ENCODE measurements at regions not wholly inside any gene's neighbourhood (a gene's known extent, or its start where the extent isn't known, plus 50 kb on each side); places are given as distances from the start of the nearest gene placed in this dataset.

GRCh38 chr14:82047777-82048470, 514.3 kb upstream of the SEL1L start:
- Mint-ChIP-seq H3K36me3 (no peaks in the 10 kb centered on the region), H3K9me3 (no peaks in the 10 kb centered on the region), H3K4me1 (peaks cover 18% of the 10 kb centered on the region), H3K4me3 (no peak overlapping the region), H3K27ac (no peak overlapping the region), H3K27me3 (ENCODE audit: low read depth) (peaks cover 4% of the 10 kb centered on the region; the same call in 1 of the 2 replicates)
- POLR2A ChIA-PET, result no interaction called here
- CTCF ChIA-PET, result interaction anchor here (1.4 kb wide), 1 partner anchor 39 kb away, joined by 3 read pairs; no protein-coding TSS in a partner anchor
- DNase-seq (ENCODE audit: low spot score) (no peak), ATAC-seq (no peak)
- no peak for TF ChIP-seq STAT6 (CRISPR knock-in tag; conservative IDR thresholded peaks at IDR 0.05; ENCODE audit: low read depth)
- no peak for TF ChIP-seq USF2 (CRISPR knock-in tag; IDR thresholded peaks at IDR 0.05)
- TF ChIP-seq HMGA2 (CRISPR knock-in tag; IDR thresholded peaks at IDR 0.05), result no peak
- no peak for TF ChIP-seq CBFB (CRISPR knock-in tag; IDR thresholded peaks at IDR 0.05; ENCODE audit: low read depth)
- no peak for TF ChIP-seq IRF1 (CRISPR knock-in tag; IDR thresholded peaks at IDR 0.05)
- no peak for TF ChIP-seq FOXP1 (CRISPR knock-in tag; IDR thresholded peaks at IDR 0.05; ENCODE audit: borderline replicate concordance)
- no peak for TF ChIP-seq GABPB1 (CRISPR knock-in tag; IDR thresholded peaks at IDR 0.05)
- TF ChIP-seq AFF4 (CRISPR knock-in tag; IDR thresholded peaks at IDR 0.05; ENCODE audit: borderline replicate concordance), result no peak
- TF ChIP-seq ZNF532 (CRISPR knock-in tag; IDR thresholded peaks at IDR 0.05; ENCODE audit: borderline replicate concordance), result no peak
- no peak for TF ChIP-seq ZMAT4 (CRISPR knock-in tag; IDR thresholded peaks at IDR 0.05)
- TF ChIP-seq USF1 (CRISPR knock-in tag; IDR thresholded peaks at IDR 0.05), result no peak
- no peak for TF ChIP-seq ZNF281 (CRISPR knock-in tag; IDR thresholded peaks at IDR 0.05)
- no peak for TF ChIP-seq NR3C1 (CRISPR knock-in tag; conservative IDR thresholded peaks at IDR 0.05; ENCODE audit: low read depth)
- TF ChIP-seq ESRRA (CRISPR knock-in tag; IDR thresholded peaks at IDR 0.05; ENCODE audit: borderline replicate concordance), result no peak
- no peak for TF ChIP-seq E2F1 (CRISPR knock-in tag; IDR thresholded peaks at IDR 0.05)

Measured in WTC11 (cell line).